Fibroblast of skin of abdomen (primary cell): ENCODE measurements at regions not wholly inside any gene's neighbourhood (a gene's known extent, or its start where the extent isn't known, plus 50 kb on each side); places are given as distances from the start of the nearest gene placed in this dataset.
"Not testable (repeated sequence)": the region's sequence is repeated elsewhere in the genome, so short reads cannot be mapped to it uniquely, and the experiment has no call there.

Source experiments
- DNase-seq: peaks from one replicate; pipeline ENCODE4 v3.0.0-alpha.2; 2013

- DNase-seq = not testable (repeated sequence)
These were observed 426.2 kb upstream of the SPATA31A3 start for GRCh38 chr9:67418496-67419079.

GRCh38 chr9:67417341-67417983 is 425.1 kb upstream of the SPATA31A3 start:
- not testable (repeated sequence) for DNase-seq

GRCh38 chr9:67416639-67417038 is 424.3 kb upstream of the SPATA31A3 start:
- not testable (repeated sequence) for DNase-seq

- DNase-seq = not testable (repeated sequence)
These were observed 418.4 kb upstream of the SPATA31A3 start for GRCh38 chr9:67410606-67411220.

- not testable (repeated sequence) for DNase-seq
These were observed 411.4 kb upstream of the SPATA31A3 start for GRCh38 chr9:67403739-67404138.

GRCh38 chr9:67397731-67398130 is 405.4 kb upstream of the SPATA31A3 start:
- not testable (repeated sequence) for DNase-seq

- DNase-seq = not testable (repeated sequence)
These were observed 402.4 kb upstream of the SPATA31A3 start for GRCh38 chr9:67394782-67395181.

- DNase-seq = not testable (repeated sequence)
These were observed 401.7 kb upstream of the SPATA31A3 start for GRCh38 chr9:67394038-67394437.

- not testable (repeated sequence) for DNase-seq
These were observed 377.3 kb upstream of the SPATA31A3 start for GRCh38 chr9:67369664-67370063.

GRCh38 chr9:67362325-67362724 is 370.0 kb upstream of the SPATA31A3 start:
- DNase-seq = not testable (repeated sequence)

GRCh38 chr9:67353961-67354360 is 361.6 kb upstream of the SPATA31A3 start:
- not testable (repeated sequence) for DNase-seq

GRCh38 chr9:67349424-67349759 is 357.0 kb upstream of the SPATA31A3 start:
- not testable (repeated sequence) for DNase-seq

GRCh38 chr9:67348562-67349423 is 356.4 kb upstream of the SPATA31A3 start:
- DNase-seq = not testable (repeated sequence)

- DNase-seq = not testable (repeated sequence)
These were observed 355.7 kb upstream of the SPATA31A3 start for GRCh38 chr9:67348094-67348493.

GRCh38 chr9:67339216-67339615 is 346.9 kb upstream of the SPATA31A3 start:
- DNase-seq = not testable (repeated sequence)

GRCh38 chr9:67338201-67338600 is 345.9 kb upstream of the SPATA31A3 start:
- not testable (repeated sequence) for DNase-seq

- DNase-seq = not testable (repeated sequence)
These were observed 342.6 kb upstream of the SPATA31A3 start for GRCh38 chr9:67334727-67335572.

- not testable (repeated sequence) for DNase-seq
These were observed 339.3 kb upstream of the SPATA31A3 start for GRCh38 chr9:67331634-67332033.

- not testable (repeated sequence) for DNase-seq
These were observed 321.1 kb upstream of the SPATA31A3 start for GRCh38 chr9:67313409-67313808.

GRCh38 chr9:67312504-67312903 is 320.2 kb upstream of the SPATA31A3 start:
- not testable (repeated sequence) for DNase-seq

- not testable (repeated sequence) for DNase-seq
These were observed 314.8 kb upstream of the SPATA31A3 start for GRCh38 chr9:67307109-67307508.

GRCh38 chr9:67288797-67289196 is 296.4 kb upstream of the SPATA31A3 start:
- not testable (repeated sequence) for DNase-seq
